ENCODE measurements at regions not wholly inside any gene's neighbourhood (a gene's known extent, or its start where the extent isn't known, plus 50 kb on each side); places are given as distances from the start of the nearest gene placed in this dataset.

GRCh38 chr7:22647451-22648257 is 79.3 kb upstream of the IL6 start:
- TF ChIP-seq POLR2A (IDR thresholded peaks at IDR 0.05) (no peak), CTCF (IDR thresholded peaks at IDR 0.05 in 4 of 5, conservative IDR thresholded peaks at IDR 0.05 in 1 of 5) (no peak)

Measured in gastrocnemius medialis (tissue), 4 donors.